ENCODE measurements at regions not wholly inside any gene's neighbourhood (a gene's known extent, or its start where the extent isn't known, plus 50 kb on each side); places are given as distances from the start of the nearest gene placed in this dataset.

GRCh38 chr10:57468894-57469432 lies 798.7 kb downstream of the IPMK start:
- no peak for TF ChIP-seq CTCF (IDR thresholded peaks at IDR 0.05; ENCODE audit: insufficient read depth, missing control alignments)
- no peak for DNase-seq (ENCODE audit: insufficient read length, low spot score)
- peak; percentile 89 for FAIRE-seq

- DNase-seq (ENCODE audit: insufficient read length, low spot score): no peak
- TF ChIP-seq CTCF (IDR thresholded peaks at IDR 0.05; ENCODE audit: insufficient read depth, missing control alignments): no peak
- FAIRE-seq: no peak
Measured at GRCh38 chr10:57465155-57465554, 802.5 kb downstream of the IPMK start.

GRCh38 chr10:57460540-57460939 lies 807.2 kb downstream of the IPMK start:
- no peak for TF ChIP-seq CTCF (IDR thresholded peaks at IDR 0.05; ENCODE audit: insufficient read depth, missing control alignments)
- no peak for FAIRE-seq
- no peak for DNase-seq (ENCODE audit: insufficient read length, low spot score)

- FAIRE-seq: no peak
- TF ChIP-seq CTCF (IDR thresholded peaks at IDR 0.05; ENCODE audit: insufficient read depth, missing control alignments): no peak
- no peak for DNase-seq (ENCODE audit: insufficient read length, low spot score)
Measured at GRCh38 chr10:57457972-57458512, 809.7 kb downstream of the IPMK start.

- FAIRE-seq: no peak
- DNase-seq (ENCODE audit: insufficient read length, low spot score): no peak
Measured at GRCh38 chr10:57430376-57430775, 837.3 kb downstream of the IPMK start.

GRCh38 chr10:57420881-57421280 lies 846.8 kb downstream of the IPMK start:
- no peak for TF ChIP-seq CTCF (IDR thresholded peaks at IDR 0.05; ENCODE audit: insufficient read depth, missing control alignments)
- DNase-seq (ENCODE audit: insufficient read length, low spot score) (no peak), FAIRE-seq (no peak)

More at GRCh38 chr10:57430376-57430775, 837.3 kb downstream of the IPMK start:
- no peak for TF ChIP-seq CTCF (IDR thresholded peaks at IDR 0.05; ENCODE audit: insufficient read depth, missing control alignments)

DNA sequence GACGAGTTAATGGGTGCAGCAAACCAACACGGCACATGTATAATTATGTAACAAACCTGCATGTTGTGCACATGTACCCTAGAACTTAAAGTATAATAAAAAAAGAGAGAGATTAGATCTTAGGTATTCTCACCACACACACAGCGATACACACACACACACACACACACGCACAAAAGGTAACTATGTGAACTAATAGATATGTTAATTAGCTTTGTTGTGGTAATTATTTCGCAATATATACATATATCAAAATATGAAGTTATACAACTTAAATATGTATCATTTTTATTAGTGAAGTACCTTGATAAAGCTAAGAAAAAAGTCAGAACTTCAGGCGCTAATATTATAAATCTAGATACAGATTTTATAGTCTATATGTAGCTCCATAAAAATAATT lies 849.2 kb downstream of the IPMK start:
- no peak for FAIRE-seq

More for the DNA sequence above, 849.2 kb downstream of the IPMK start:
- TF ChIP-seq CTCF (IDR thresholded peaks at IDR 0.05; ENCODE audit: insufficient read depth, missing control alignments): no peak
- DNase-seq (ENCODE audit: insufficient read length, low spot score): no peak

Data from D721Med (cell line).